GM12864 (cell line): ENCODE measurements at regions not wholly inside any gene's neighbourhood (a gene's known extent, or its start where the extent isn't known, plus 50 kb on each side); places are given as distances from the start of the nearest gene placed in this dataset.
"Not testable (repeated sequence)": the region's sequence is repeated elsewhere in the genome, so short reads cannot be mapped to it uniquely, and the experiment has no call there.

Experiments used
- DNase-seq: peaks from one replicate; pipeline ENCODE4 v3.0.0-alpha.2; 2011; ENCODE audit warnings: low read depth
- H3K4me3 ChIP-seq: 2 replicates; pipeline ENCODE4 v1.5.1; 2011; ENCODE audit warnings: mild to moderate bottlenecking, low read depth, low read length, control low read depth
- TF ChIP-seq, protein P1 (sequence below): IDR thresholded peaks from 2 replicates; pipeline ENCODE4 v1.5.1; 2011; ENCODE audit warnings: low read depth, mild to moderate bottlenecking, moderate library complexity, low read length, control low read depth, inconsistent platforms; ENCODE audit errors: missing control alignments

GRCh38 chr14:85187521-85187920 is 342.4 kb upstream of the FLRT2 start:
- H3K4me3 ChIP-seq: no peak overlapping the region
- TF ChIP-seq, protein P1, sequence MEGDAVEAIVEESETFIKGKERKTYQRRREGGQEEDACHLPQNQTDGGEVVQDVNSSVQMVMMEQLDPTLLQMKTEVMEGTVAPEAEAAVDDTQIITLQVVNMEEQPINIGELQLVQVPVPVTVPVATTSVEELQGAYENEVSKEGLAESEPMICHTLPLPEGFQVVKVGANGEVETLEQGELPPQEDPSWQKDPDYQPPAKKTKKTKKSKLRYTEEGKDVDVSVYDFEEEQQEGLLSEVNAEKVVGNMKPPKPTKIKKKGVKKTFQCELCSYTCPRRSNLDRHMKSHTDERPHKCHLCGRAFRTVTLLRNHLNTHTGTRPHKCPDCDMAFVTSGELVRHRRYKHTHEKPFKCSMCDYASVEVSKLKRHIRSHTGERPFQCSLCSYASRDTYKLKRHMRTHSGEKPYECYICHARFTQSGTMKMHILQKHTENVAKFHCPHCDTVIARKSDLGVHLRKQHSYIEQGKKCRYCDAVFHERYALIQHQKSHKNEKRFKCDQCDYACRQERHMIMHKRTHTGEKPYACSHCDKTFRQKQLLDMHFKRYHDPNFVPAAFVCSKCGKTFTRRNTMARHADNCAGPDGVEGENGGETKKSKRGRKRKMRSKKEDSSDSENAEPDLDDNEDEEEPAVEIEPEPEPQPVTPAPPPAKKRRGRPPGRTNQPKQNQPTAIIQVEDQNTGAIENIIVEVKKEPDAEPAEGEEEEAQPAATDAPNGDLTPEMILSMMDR: no peak
- no peak for DNase-seq

GRCh38 chr14:85188836-85189235 is 341.1 kb upstream of the FLRT2 start:
- TF ChIP-seq, protein P1: no peak
- H3K4me3 ChIP-seq: no peak overlapping the region
- DNase-seq: no peak

DNA sequence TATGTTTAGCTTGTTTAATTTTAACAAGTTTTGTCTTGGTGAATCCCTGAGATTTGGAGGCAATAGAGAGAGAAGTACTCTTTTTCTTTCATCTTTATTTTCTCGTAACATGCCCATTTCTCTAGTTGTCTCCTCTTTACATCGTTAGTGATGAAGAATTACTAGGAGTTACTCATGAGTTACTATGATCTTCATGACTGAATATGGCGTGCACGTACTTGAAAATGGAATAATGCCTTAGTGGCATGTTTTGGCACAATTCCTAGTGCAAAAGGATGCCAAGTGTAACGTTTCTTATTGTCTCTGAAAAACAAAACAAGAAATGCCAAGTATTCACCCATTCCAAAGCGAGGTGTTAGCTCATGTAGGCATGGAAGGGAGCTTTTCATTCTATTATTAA is 340.7 kb upstream of the FLRT2 start:
- DNase-seq, H3K4me3 ChIP-seq: not testable (repeated sequence)

DNA sequence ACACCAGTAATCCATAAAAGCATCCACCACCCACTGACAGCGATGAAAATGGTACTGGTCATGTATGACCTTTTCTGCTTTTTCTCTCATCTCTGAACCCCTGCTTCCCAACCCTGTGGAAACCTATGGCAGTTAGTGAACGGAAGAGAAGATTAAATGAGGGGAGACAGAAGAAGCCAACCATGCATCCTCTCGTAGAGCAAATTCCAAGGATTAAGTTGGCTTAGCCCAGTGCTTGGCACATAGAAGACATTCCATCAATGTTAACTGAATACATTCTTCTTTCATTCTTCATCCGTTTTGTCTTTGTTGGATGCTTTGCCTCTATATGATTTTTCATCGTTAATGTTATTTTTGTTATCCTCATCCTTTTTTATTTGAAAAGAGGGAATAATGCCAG is 339.7 kb upstream of the FLRT2 start:
- no peak for DNase-seq
- TF ChIP-seq, protein P1: no peak
- no peak overlapping the region for H3K4me3 ChIP-seq

- no peak overlapping the region for H3K4me3 ChIP-seq
- no peak for DNase-seq
- TF ChIP-seq, protein P1: no peak
Observed at GRCh38 chr14:85191986-85192385, 338.0 kb upstream of the FLRT2 start.

DNA sequence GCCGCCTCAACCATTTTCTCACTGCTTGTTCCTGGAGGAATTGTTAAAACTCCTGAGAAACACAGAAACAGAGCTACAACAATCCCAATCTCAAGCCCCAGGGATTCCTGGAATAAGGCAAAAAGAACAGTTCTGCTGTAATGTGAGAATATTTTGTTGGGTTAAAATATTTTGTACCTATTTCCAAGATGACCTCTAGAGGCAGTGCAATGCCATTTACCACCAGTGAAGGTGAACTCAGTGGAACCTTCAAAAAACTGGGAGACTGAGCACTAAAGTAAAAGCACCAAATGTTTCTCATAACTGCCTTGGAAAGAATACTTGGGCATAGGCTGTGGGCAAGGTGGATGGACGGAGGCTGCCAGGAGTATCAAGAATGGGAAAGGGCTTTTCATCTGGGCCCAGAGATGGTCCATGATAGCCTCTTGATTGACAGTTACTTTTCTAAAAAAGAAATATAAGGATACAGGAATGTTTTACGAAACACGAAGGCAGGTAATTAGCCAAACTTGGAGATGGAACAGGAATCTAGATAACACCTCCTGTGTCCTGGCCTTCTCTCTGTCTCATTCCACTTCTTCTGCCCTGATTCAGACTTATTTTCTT is 334.0 kb upstream of the FLRT2 start:
- no peak overlapping the region for H3K4me3 ChIP-seq
- TF ChIP-seq, protein P1: peak; percentile 18
- no peak for DNase-seq

DNA sequence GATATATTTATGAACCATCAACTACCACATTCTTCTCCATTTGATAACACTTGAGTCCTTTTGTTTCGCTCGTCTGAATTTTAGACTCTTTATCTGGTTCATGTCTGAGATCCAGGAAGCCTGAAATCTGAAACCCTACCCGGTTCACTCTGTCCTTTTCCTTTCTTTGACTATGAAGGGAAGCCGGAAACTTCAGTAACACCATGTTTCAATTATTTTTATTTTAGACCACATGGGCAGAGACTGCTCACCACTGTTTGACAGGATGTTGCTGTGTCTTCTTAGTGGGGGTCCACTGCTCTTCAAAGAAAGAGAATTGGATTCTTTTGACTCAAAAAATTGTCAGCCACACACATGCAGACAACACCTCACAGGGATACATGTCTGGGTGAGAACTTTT is 331.9 kb upstream of the FLRT2 start:
- TF ChIP-seq, protein P1: no peak
- no peak overlapping the region for H3K4me3 ChIP-seq
- DNase-seq: no peak
